GM20000 (cell line): ENCODE measurements at regions not wholly inside any gene's neighbourhood (a gene's known extent, or its start where the extent isn't known, plus 50 kb on each side); places are given as distances from the start of the nearest gene placed in this dataset.

ENCODE experiments used
- DNase-seq: peaks from one replicate; pipeline ENCODE4 v3.0.0; 2012; ENCODE audit warnings: low spot score
- TF ChIP-seq, protein P1 (sequence below): IDR thresholded peaks from 2 replicates; pipeline ENCODE4 v1.5.1; 2012; ENCODE audit warnings: mild to moderate bottlenecking, control low read depth; ENCODE audit errors: extremely low read depth, missing control alignments

DNA sequence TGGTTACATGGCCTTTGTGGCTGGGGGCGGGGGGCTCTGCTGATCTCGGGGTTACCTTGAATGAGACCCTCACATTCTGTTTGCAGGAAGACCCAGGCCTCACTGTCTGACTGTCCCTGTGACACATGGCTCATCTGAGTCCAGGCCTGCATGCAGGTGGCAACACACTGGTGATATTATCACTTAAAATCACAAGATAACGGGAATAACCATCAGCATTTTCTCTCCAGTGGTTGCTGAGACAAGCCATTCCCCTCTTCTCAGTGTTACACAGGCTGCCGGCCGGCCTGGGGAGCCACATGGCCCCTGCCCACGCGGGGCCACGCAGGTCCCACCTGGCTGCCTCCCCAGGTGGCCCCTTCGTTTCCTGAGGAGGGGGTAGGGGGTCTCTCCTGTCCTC, 197.6 kb downstream of the ENGASE start:
- DNase-seq, result no peak

DNA sequence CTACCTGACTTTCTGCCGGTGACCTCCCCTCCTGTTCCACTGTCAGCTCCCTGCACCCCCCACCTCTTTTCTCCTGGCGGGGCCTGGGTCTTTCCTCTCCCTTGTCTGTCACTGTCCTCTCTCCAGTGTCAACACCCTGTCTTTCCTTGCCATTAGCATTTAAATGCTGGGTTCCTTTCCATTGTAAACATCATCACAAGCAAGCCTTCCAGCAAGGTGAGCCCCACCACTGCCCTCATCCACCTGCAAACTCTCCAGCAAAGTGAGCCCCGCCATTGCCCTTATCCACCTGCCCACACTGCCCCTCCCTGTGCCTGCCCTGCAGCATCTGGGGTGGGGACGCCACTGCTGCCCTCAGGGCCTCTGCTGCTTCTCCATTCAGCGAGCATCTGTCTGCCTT, 195.0 kb downstream of the ENGASE start:
- no peak for DNase-seq

More for the DNA sequence above, 197.6 kb downstream of the ENGASE start:
- TF ChIP-seq, protein P1, sequence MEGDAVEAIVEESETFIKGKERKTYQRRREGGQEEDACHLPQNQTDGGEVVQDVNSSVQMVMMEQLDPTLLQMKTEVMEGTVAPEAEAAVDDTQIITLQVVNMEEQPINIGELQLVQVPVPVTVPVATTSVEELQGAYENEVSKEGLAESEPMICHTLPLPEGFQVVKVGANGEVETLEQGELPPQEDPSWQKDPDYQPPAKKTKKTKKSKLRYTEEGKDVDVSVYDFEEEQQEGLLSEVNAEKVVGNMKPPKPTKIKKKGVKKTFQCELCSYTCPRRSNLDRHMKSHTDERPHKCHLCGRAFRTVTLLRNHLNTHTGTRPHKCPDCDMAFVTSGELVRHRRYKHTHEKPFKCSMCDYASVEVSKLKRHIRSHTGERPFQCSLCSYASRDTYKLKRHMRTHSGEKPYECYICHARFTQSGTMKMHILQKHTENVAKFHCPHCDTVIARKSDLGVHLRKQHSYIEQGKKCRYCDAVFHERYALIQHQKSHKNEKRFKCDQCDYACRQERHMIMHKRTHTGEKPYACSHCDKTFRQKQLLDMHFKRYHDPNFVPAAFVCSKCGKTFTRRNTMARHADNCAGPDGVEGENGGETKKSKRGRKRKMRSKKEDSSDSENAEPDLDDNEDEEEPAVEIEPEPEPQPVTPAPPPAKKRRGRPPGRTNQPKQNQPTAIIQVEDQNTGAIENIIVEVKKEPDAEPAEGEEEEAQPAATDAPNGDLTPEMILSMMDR, result no peak

DNA sequence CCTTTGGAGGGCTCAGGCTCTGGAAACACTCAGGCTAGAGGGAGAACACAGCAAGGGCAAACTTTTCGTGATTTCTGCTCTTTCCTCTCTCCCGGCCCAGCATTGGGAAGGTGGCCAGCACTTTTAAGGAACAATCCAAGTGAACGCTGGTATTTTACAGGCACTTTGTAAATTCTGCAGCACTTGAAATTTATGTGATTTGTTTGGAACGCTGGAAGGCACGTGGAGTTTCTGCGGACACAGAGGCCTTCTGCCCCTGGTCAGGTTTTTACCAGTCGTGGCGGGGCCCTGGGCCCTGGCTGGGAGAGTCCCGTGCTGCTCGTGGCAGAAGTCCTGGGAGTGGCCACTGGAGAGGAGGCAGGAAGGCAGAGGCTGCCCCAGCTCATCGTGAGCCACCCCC, 188.6 kb downstream of the ENGASE start:
- no peak for DNase-seq
- TF ChIP-seq, protein P1, result no peak

More for the DNA sequence above, 195.0 kb downstream of the ENGASE start:
- TF ChIP-seq, protein P1, result no peak

DNA sequence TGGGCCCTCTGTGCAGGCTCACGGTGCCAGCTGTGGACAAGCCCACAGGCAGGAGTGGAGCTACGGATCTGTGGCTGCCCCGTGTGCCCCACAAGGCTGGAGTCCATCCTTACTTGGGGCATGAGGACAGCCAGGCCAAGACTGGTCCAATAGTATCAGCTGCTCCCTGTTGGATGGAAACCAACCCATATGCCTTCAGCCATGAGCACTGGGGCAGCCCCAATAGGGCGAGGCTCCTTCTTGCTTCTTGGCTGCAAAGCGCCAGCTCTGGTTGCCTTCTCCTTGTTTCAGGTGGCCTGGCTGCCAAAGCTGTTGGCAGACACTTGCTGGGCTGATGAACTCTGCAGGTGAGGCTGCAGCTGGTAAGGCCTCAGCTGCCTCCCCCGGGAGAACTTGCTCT, 188.0 kb downstream of the ENGASE start:
- TF ChIP-seq, protein P1, result no peak
- DNase-seq, result no peak

DNA sequence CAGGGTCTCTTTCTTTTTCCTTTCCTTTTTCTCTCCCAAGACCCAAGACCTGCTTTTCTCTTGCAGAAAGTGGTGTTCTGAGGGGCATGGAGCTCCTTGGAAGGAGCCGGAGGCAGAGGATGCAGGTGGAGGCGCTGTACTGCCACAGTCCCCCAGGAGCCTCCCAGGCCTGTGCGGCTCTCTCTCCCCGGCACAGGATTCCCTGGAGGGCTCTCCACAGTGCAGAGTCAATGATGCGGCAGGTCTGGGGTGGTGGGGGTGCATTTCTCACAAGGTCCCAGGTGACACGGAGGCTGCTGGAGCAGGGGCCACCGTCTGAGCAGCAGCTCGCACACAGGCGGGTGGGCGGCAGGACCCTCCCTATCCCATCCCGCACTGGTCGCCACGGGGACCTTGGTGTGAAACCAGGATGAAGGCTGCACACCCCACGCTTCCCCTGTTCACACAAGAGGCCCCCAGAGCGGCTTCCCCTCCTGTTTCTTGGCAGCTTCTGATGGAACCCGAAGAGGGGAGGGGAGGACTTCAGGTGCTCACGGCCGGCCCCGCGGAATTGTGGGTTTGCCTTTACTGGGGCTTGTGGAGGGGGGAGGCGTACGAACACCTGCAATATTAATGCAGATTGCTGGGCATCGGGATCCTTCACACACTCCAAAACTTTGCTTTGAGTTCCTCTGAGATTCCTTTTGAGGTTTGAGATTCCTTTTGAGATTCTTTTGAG, 186.9 kb downstream of the ENGASE start:
- DNase-seq, result no peak
- TF ChIP-seq, protein P1, result no peak

DNA sequence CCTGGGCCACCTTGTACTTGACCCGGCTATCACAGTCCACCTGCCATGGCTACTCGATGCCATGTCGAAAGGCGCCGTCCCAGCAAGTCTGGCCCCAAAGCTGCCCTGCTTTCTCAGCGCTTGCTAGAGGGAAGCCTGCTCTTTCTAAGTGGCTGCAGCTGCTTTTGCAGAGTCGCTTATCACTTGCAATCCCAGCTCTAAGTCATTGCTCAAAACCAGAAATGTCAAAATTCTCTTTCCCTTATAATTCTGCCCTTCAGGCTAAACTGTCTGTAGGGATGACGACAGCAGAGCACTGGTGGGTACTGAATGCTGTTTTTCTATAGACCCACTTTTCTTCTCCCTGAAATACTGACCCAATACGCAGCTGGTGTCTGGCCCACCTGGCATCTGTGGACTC, 184.2 kb downstream of the ENGASE start:
- no peak for DNase-seq
- TF ChIP-seq, protein P1, result no peak

DNA sequence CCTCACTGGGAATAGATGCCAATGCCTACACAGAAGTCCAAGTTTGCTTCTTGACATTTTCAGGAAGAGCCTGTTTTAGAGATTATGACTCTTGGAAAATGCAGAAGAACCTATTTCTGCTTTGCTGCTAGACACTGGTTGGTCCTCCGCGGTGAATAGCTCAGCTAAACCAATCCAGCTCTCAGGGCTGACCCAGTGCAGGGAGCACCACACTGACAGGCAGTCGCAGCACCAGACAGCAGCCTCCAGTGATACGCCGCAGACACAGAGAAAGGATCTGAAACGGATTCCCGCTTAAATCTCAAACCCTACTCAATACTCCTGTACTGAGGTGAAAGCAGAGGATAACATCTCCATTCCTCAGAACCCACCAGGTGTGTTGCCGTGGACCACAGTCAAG, 183.4 kb downstream of the ENGASE start:
- TF ChIP-seq, protein P1, result no peak
- no peak for DNase-seq
